ENCODE measurements at regions not wholly inside any gene's neighbourhood (a gene's known extent, or its start where the extent isn't known, plus 50 kb on each side); places are given as distances from the start of the nearest gene placed in this dataset.
"Not testable (repeated sequence)": the region's sequence is repeated elsewhere in the genome, so short reads cannot be mapped to it uniquely, and the experiment has no call there.

DNA sequence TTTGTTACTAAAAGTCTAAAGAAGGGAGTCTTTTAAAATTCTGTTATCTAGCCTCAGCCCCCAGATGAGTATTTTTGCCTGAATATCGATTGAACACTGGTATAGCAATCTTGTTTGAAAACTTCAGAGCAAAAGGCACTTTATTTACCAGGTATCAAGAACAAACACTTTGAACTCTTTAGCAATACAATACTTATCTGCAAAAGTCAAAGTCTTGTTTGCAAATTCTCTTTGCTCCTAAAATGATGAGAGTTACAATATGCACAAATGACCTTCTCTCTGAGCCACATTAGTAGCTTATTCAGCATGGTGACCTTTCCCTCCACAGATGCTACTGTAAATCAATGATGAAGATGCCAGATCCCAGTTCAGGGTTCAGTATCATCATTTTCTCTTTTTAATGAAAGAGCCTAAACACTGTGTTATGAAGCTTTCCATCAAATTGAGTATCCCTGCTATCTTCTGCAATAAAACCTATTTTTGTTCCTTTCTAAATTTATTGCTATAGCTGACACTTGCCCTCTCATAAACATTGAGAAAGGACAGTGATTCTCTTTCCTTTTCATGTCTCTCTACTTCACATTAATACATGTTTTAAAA is 752.7 kb upstream of the MGAT4C start:
- no peak overlapping the region for H3K18ac ChIP-seq (ENCODE audit: low read length)

GRCh38 chr12:87001102-87001501 is 744.9 kb upstream of the MGAT4C start:
- Histone ChIP-seq H2BK5ac (ENCODE audit: low read length) (no peak overlapping the region), H3K56ac (ENCODE audit: low read length) (no peak overlapping the region), H3K27me3 (ENCODE audit: insufficient read depth, low read length, poor library complexity) (no peaks in the 10 kb centered on the region), H3K27ac (ENCODE audit: low read depth, low read length) (no peak overlapping the region), H3K36me3 (ENCODE audit: control insufficient read depth, insufficient read depth, low read length) (no peaks in the 10 kb centered on the region), H3K4me3 (ENCODE audit: low read length) (no peak overlapping the region), H3K79me2 (ENCODE audit: control insufficient read depth, insufficient read depth, low read length) (no peaks in the 10 kb centered on the region), H3K9ac (ENCODE audit: low read length) (no peak overlapping the region), H3K4me1 (ENCODE audit: control insufficient read depth, low read depth, low read length) (no peaks in the 10 kb centered on the region), H2BK120ac (ENCODE audit: low read depth, low read length) (no peak overlapping the region), H3K23ac (ENCODE audit: low read length) (no peak overlapping the region), H3K18ac (ENCODE audit: low read length) (no peak overlapping the region), H3K4me2 (ENCODE audit: low read length) (no peak overlapping the region), H3K79me1 (ENCODE audit: low read length) (no peaks in the 10 kb centered on the region), H4K5ac (ENCODE audit: low read length) (no peak overlapping the region), H4K8ac (ENCODE audit: low read depth, low read length) (no peak overlapping the region), H2AK5ac (ENCODE audit: low read length) (no peak overlapping the region), H3K4ac (ENCODE audit: low read depth, low read length) (no peak overlapping the region), H2BK15ac (replicated peaks; ENCODE audit: low read depth) (no peak overlapping the region)
- DNase-seq, result no peak
- no CpG with 5 or more reads among the region's 1 CpG for WGBS (ENCODE audit: extremely low coverage, insufficient coverage, low lambda C conversion rate)

More for the DNA sequence above, 752.7 kb upstream of the MGAT4C start:
- Histone ChIP-seq H3K56ac (ENCODE audit: low read length) (no peak overlapping the region), H3K36me3 (ENCODE audit: control insufficient read depth, insufficient read depth, low read length) (no peaks in the 10 kb centered on the region), H2BK120ac (ENCODE audit: low read depth, low read length) (no peak overlapping the region), H4K8ac (ENCODE audit: low read depth, low read length) (no peak overlapping the region), H3K4me2 (ENCODE audit: low read length) (no peak overlapping the region), H3K79me2 (ENCODE audit: control insufficient read depth, insufficient read depth, low read length) (no peaks in the 10 kb centered on the region), H3K4ac (ENCODE audit: low read depth, low read length) (no peak overlapping the region), H2AK5ac (ENCODE audit: low read length) (no peak overlapping the region), H3K4me1 (ENCODE audit: control insufficient read depth, low read depth, low read length) (no peaks in the 10 kb centered on the region), H3K27me3 (ENCODE audit: insufficient read depth, low read length, poor library complexity) (no peaks in the 10 kb centered on the region), H3K9ac (ENCODE audit: low read length) (no peak overlapping the region), H3K23ac (ENCODE audit: low read length) (no peak overlapping the region), H2BK15ac (replicated peaks; ENCODE audit: low read depth) (no peak overlapping the region), H3K27ac (ENCODE audit: low read depth, low read length) (no peak overlapping the region), H3K4me3 (ENCODE audit: low read length) (no peak overlapping the region), H2BK5ac (ENCODE audit: low read length) (no peak overlapping the region), H3K79me1 (ENCODE audit: low read length) (no peaks in the 10 kb centered on the region), H4K5ac (ENCODE audit: low read length) (no peak overlapping the region)
- WGBS (ENCODE audit: extremely low coverage, insufficient coverage, low lambda C conversion rate), result no CpG with 5 or more reads among the region's 1 CpG
- no peak for DNase-seq

DNA sequence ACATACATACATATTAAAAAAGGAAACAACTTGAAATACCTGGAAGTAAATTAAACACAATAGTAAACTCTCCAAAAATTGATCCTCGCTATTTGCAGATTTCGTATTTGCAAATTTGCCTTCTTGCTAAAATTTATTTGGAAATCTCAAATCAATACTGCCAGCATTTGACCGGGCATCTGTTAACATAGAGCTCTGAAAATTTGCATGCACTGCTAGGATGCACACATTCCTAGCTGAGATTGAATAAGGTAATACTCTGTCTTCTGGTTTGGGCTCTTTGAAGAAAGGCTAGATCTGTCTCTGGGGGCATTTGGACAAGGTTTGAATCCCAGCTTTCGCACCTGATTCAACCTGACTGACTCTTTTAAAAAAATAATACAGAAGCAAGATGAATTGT is 729.1 kb upstream of the MGAT4C start:
- no CpG with 5 or more reads among the region's 4 CpGs for WGBS (ENCODE audit: extremely low coverage, insufficient coverage, low lambda C conversion rate)
- no peak overlapping the region for H3K4me3 ChIP-seq (ENCODE audit: low read length)
- H3K27ac ChIP-seq (ENCODE audit: low read depth, low read length), result no peak overlapping the region
- no peak overlapping the region for H3K4me2 ChIP-seq (ENCODE audit: low read length)
- no peak overlapping the region for H2BK15ac ChIP-seq (replicated peaks; ENCODE audit: low read depth)
- H3K23ac ChIP-seq (ENCODE audit: low read length), result no peak overlapping the region
- H3K79me1 ChIP-seq (ENCODE audit: low read length), result no peaks in the 10 kb centered on the region
- H3K79me2 ChIP-seq (ENCODE audit: control insufficient read depth, insufficient read depth, low read length), result no peaks in the 10 kb centered on the region
- no peak overlapping the region for H3K18ac ChIP-seq (ENCODE audit: low read length)
- H4K8ac ChIP-seq (ENCODE audit: low read depth, low read length), result no peak overlapping the region
- H3K56ac ChIP-seq (ENCODE audit: low read length), result no peak overlapping the region
- H3K36me3 ChIP-seq (ENCODE audit: control insufficient read depth, insufficient read depth, low read length), result no peaks in the 10 kb centered on the region
- H3K27me3 ChIP-seq (ENCODE audit: insufficient read depth, low read length, poor library complexity), result no peaks in the 10 kb centered on the region
- no peak overlapping the region for H2AK5ac ChIP-seq (ENCODE audit: low read length)
- no peak for DNase-seq
- no peaks in the 10 kb centered on the region for H3K4me1 ChIP-seq (ENCODE audit: control insufficient read depth, low read depth, low read length)
- H2BK5ac ChIP-seq (ENCODE audit: low read length), result no peak overlapping the region
- no peak overlapping the region for H3K4ac ChIP-seq (ENCODE audit: low read depth, low read length)
- no peak overlapping the region for H2BK120ac ChIP-seq (ENCODE audit: low read depth, low read length)
- H3K9ac ChIP-seq (ENCODE audit: low read length), result no peak overlapping the region
- H4K5ac ChIP-seq (ENCODE audit: low read length), result no peak overlapping the region

DNA sequence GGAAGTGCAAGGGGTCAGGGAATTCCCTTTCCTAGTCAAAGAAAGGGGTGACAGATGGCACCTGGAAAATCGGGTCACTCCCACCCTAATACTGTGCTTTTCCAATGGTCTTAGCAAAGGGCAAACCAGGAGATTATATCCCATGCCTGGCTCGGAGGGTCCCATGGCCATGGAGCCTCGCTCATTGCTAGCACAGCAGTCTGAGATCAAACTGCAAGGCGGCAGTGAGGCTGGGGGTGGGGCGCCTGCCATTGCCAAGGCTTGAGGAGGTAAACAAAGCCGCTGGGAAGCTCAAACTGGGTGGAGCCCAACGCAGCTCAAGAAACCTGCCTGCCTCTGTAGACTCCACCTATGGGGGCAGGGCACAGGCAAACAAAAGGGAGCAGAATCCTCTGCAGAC is 714.4 kb upstream of the MGAT4C start:
- not testable (repeated sequence) for H3K18ac ChIP-seq (ENCODE audit: low read length); H3K27ac ChIP-seq (ENCODE audit: low read depth, low read length); H3K4ac ChIP-seq (ENCODE audit: low read depth, low read length); H3K27me3 ChIP-seq (ENCODE audit: insufficient read depth, low read length, poor library complexity); H3K79me1 ChIP-seq (ENCODE audit: low read length); H2BK15ac ChIP-seq (replicated peaks; ENCODE audit: low read depth); H3K79me2 ChIP-seq (ENCODE audit: control insufficient read depth, insufficient read depth, low read length); H4K5ac ChIP-seq (ENCODE audit: low read length); H4K8ac ChIP-seq (ENCODE audit: low read depth, low read length); H2BK120ac ChIP-seq (ENCODE audit: low read depth, low read length); DNase-seq; H3K4me1 ChIP-seq (ENCODE audit: control insufficient read depth, low read depth, low read length); H3K56ac ChIP-seq (ENCODE audit: low read length); H2BK5ac ChIP-seq (ENCODE audit: low read length); H3K4me2 ChIP-seq (ENCODE audit: low read length); H2AK5ac ChIP-seq (ENCODE audit: low read length); H3K4me3 ChIP-seq (ENCODE audit: low read length); H3K9ac ChIP-seq (ENCODE audit: low read length); H3K36me3 ChIP-seq (ENCODE audit: control insufficient read depth, insufficient read depth, low read length); H3K23ac ChIP-seq (ENCODE audit: low read length)
- no CpG with 5 or more reads among the region's 7 CpGs for WGBS (ENCODE audit: extremely low coverage, insufficient coverage, low lambda C conversion rate)

DNA sequence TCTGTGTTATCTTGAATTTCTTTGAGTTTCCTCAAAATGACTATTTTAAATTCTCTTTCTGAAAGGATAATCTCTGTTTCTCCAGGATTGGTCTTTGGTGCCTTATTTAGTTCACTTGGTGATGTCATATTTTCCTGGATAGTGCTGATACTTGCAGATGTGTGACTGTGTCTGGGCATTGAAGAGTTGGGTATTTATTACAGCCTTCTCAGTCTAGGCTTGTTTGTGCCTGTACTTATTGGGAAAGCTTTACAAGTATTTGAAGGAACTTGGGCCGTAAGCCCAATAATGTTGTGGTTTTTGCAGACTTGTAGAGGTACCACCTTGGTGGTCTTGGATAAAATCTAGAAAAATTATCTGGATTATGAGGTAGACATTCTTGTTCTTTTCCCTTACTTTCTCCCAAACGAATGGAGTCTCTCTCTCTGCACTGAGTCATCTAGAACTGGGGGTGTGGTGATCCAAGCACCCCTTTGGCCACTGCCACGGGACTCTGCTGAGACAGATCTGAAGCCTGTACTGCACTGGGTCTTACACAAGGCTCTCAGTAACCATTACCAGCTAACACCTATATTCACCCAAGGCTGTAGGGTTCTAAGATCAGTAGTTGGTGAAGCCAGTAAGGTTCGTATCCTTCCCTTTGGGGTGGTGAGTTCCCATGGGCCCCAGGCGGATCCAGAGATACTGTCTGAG is 703.7 kb upstream of the MGAT4C start:
- H4K5ac ChIP-seq (ENCODE audit: low read length), result no peak overlapping the region
- no peak overlapping the region for H3K4ac ChIP-seq (ENCODE audit: low read depth, low read length)
- no peak overlapping the region for H3K56ac ChIP-seq (ENCODE audit: low read length)
- H2BK120ac ChIP-seq (ENCODE audit: low read depth, low read length), result no peak overlapping the region
- no peak overlapping the region for H2BK5ac ChIP-seq (ENCODE audit: low read length)
- no peak overlapping the region for H3K23ac ChIP-seq (ENCODE audit: low read length)
- H3K36me3 ChIP-seq (ENCODE audit: control insufficient read depth, insufficient read depth, low read length), result no peaks in the 10 kb centered on the region
- DNase-seq, result no peak
- no peaks in the 10 kb centered on the region for H3K79me1 ChIP-seq (ENCODE audit: low read length)
- H2BK15ac ChIP-seq (replicated peaks; ENCODE audit: low read depth), result no peak overlapping the region
- H3K79me2 ChIP-seq (ENCODE audit: control insufficient read depth, insufficient read depth, low read length), result no peaks in the 10 kb centered on the region
- H3K27me3 ChIP-seq (ENCODE audit: insufficient read depth, low read length, poor library complexity), result no peaks in the 10 kb centered on the region
- H3K4me2 ChIP-seq (ENCODE audit: low read length), result no peak overlapping the region
- no peak overlapping the region for H3K27ac ChIP-seq (ENCODE audit: low read depth, low read length)
- H3K9ac ChIP-seq (ENCODE audit: low read length), result no peak overlapping the region
- no peak overlapping the region for H3K4me3 ChIP-seq (ENCODE audit: low read length)
- H3K4me1 ChIP-seq (ENCODE audit: control insufficient read depth, low read depth, low read length), result no peaks in the 10 kb centered on the region
- no peak overlapping the region for H2AK5ac ChIP-seq (ENCODE audit: low read length)
- no CpG with 5 or more reads among the region's 5 CpGs for WGBS (ENCODE audit: extremely low coverage, insufficient coverage, low lambda C conversion rate)
- no peak overlapping the region for H3K18ac ChIP-seq (ENCODE audit: low read length)
- no peak overlapping the region for H4K8ac ChIP-seq (ENCODE audit: low read depth, low read length)

- H3K4me2 ChIP-seq (ENCODE audit: low read length), result no peak overlapping the region
- no CpG with 5 or more reads among the region's 3 CpGs for WGBS (ENCODE audit: extremely low coverage, insufficient coverage, low lambda C conversion rate)
- no peaks in the 10 kb centered on the region for H3K27me3 ChIP-seq (ENCODE audit: insufficient read depth, low read length, poor library complexity)
- no peaks in the 10 kb centered on the region for H3K4me1 ChIP-seq (ENCODE audit: control insufficient read depth, low read depth, low read length)
- no peak overlapping the region for H4K5ac ChIP-seq (ENCODE audit: low read length)
- no peak overlapping the region for H3K23ac ChIP-seq (ENCODE audit: low read length)
- no peak overlapping the region for H3K4ac ChIP-seq (ENCODE audit: low read depth, low read length)
- no peak overlapping the region for H2AK5ac ChIP-seq (ENCODE audit: low read length)
- no peak overlapping the region for H4K8ac ChIP-seq (ENCODE audit: low read depth, low read length)
- no peaks in the 10 kb centered on the region for H3K36me3 ChIP-seq (ENCODE audit: control insufficient read depth, insufficient read depth, low read length)
- H3K79me1 ChIP-seq (ENCODE audit: low read length), result no peaks in the 10 kb centered on the region
- no peak for DNase-seq
- H3K56ac ChIP-seq (ENCODE audit: low read length), result no peak overlapping the region
- no peak overlapping the region for H3K18ac ChIP-seq (ENCODE audit: low read length)
- no peak overlapping the region for H2BK120ac ChIP-seq (ENCODE audit: low read depth, low read length)
- no peaks in the 10 kb centered on the region for H3K79me2 ChIP-seq (ENCODE audit: control insufficient read depth, insufficient read depth, low read length)
- no peak overlapping the region for H2BK5ac ChIP-seq (ENCODE audit: low read length)
- H3K9ac ChIP-seq (ENCODE audit: low read length), result no peak overlapping the region
- no peak overlapping the region for H2BK15ac ChIP-seq (replicated peaks; ENCODE audit: low read depth)
- no peak overlapping the region for H3K27ac ChIP-seq (ENCODE audit: low read depth, low read length)
- H3K4me3 ChIP-seq (ENCODE audit: low read length), result no peak overlapping the region
These were observed 694.3 kb upstream of the MGAT4C start for GRCh38 chr12:86950444-86950843.

All from mesendoderm (in vitro differentiated cells).